SK-N-SH (cell line): ENCODE measurements at regions not wholly inside any gene's neighbourhood (a gene's known extent, or its start where the extent isn't known, plus 50 kb on each side); places are given as distances from the start of the nearest gene placed in this dataset.

ENCODE experiments used
- CTCF ChIA-PET: fragments of 300-600, 350-600 bp; formaldehyde crosslinking; extraction: SDS; loops from one replicate; lab custom pipeline; 2021; lab: Yijun Ruan, JAX
- POLR2A ChIA-PET: fragments of 350-600 bp; sonication (Branson Sonifier 250); formaldehyde crosslinking; extraction: SDS; loops from one replicate; lab custom pipeline; 2020; ENCODE audit warnings: antibody characterized with exemption, inconsistent platforms; lab: Yijun Ruan, JAX
- DNase-seq: peaks from one replicate; pipeline ENCODE4 v3.0.0; 2012
- H2AFZ ChIP-seq: fragments of 200-600 bp; sonication (generic); 2 replicates; pipeline ENCODE4 v1.8.1; 2016; ENCODE audit warnings: antibody characterized with exemption, mild to moderate bottlenecking, low read depth
- H3F3A ChIP-seq: fragments of 200-600 bp; sonication (generic); replicated peaks from 2 replicates; pipeline ENCODE3; 2016; ENCODE audit warnings: antibody characterized with exemption, mild to moderate bottlenecking; ENCODE audit not compliant: insufficient read depth
- H3K27ac ChIP-seq, 2 experiments: fragments of 200-500 bp in 1 of 2; fragments of 200-600 bp in 1 of 2; sonication (Bioruptor generic) in 1 of 2; sonication (generic), shearing (Covaris generic) in 1 of 2; 2 replicates each; pipeline versions ENCODE4 v1.5.1 to v1.6.1; 2014 to 2016; ENCODE audit warnings: low read depth in 2 of 2, inconsistent platforms in 1 of 2, low read length in 1 of 2, mild to moderate bottlenecking in 1 of 2, mixed read lengths in 1 of 2
- H3K27me3 ChIP-seq: fragments of 200-600 bp; sonication (generic), shearing (Covaris generic); 2 replicates; pipeline ENCODE4 v1.6.1; 2016; ENCODE audit warnings: mixed run types; ENCODE audit not compliant: insufficient read depth
- H3K36me3 ChIP-seq, 2 experiments: fragments of 200-500 bp in 1 of 2; fragments of 200-600 bp in 1 of 2; sonication (Bioruptor generic) in 1 of 2; sonication (generic) in 1 of 2; replicated peaks in 1 of 2; 2 replicates each; pipeline versions ENCODE3 to v1.5.1; 2014 to 2016; ENCODE audit warnings: low read length in 1 of 2, mild to moderate bottlenecking in 1 of 2; ENCODE audit not compliant: insufficient read depth in 2 of 2, control insufficient read depth in 1 of 2
- H3K4me1 ChIP-seq, 2 experiments: fragments of 200-500 bp in 1 of 2; fragments of 200-600 bp in 1 of 2; sonication (Bioruptor generic) in 1 of 2; sonication (generic), shearing (Covaris generic) in 1 of 2; 2 replicates each; pipeline versions ENCODE4 v1.5.1 to v1.6.1; 2014 to 2016; ENCODE audit warnings: low read depth in 1 of 2, low read length in 1 of 2, mixed run types in 1 of 2; ENCODE audit not compliant: insufficient read depth in 2 of 2, control insufficient read depth in 1 of 2
- H3K4me2 ChIP-seq: fragments of 200-600 bp; sonication (generic), shearing (Covaris generic); 2 replicates; pipeline ENCODE4 v1.6.1; 2017; ENCODE audit warnings: mixed run types
- H3K4me3 ChIP-seq, 2 experiments: fragments of 200-500 bp in 1 of 2; fragments of 200-600 bp in 1 of 2; sonication (Bioruptor generic) in 1 of 2; sonication (generic), shearing (Covaris generic) in 1 of 2; 2 replicates each; pipeline versions ENCODE4 v1.5.1 to v1.8.1; 2014 to 2016; ENCODE audit warnings: low read depth in 2 of 2, inconsistent platforms in 1 of 2, low read length in 1 of 2, mild to moderate bottlenecking in 1 of 2, mixed read lengths in 1 of 2, moderate library complexity in 1 of 2
- H3K79me2 ChIP-seq: fragments of 200-600 bp; sonication (generic); 2 replicates; pipeline ENCODE4 v1.8.1; 2017; ENCODE audit warnings: mild to moderate bottlenecking; ENCODE audit not compliant: insufficient read depth
- H3K9ac ChIP-seq: fragments of 200-600 bp; sonication (generic); 2 replicates; pipeline ENCODE4 v1.6.1; 2017; ENCODE audit warnings: mixed run types
- H3K9me2 ChIP-seq: fragments of 200-600 bp; sonication (generic); 2 replicates; pipeline ENCODE4 v1.6.1; 2017; ENCODE audit warnings: mixed run types
- H3K9me3 ChIP-seq: fragments of 200-600 bp; sonication (generic); 2 replicates; pipeline ENCODE4 v1.6.1; 2017; ENCODE audit warnings: mixed run types, mild to moderate bottlenecking, moderate library complexity
- H4K20me1 ChIP-seq: fragments of 200-600 bp; sonication (generic); 2 replicates; pipeline ENCODE4 v1.6.1; 2017; ENCODE audit warnings: mild to moderate bottlenecking, mixed run types; ENCODE audit not compliant: insufficient read depth
- ELF1 ChIP-seq: IDR thresholded peaks from 2 replicates; pipeline ENCODE4 v1.4.0; 2012
- EZH2phosphoT487 ChIP-seq: fragments of 200-600 bp; sonication (generic); IDR thresholded peaks from 2 replicates; pipeline ENCODE4 v1.6.1; 2017; ENCODE audit warnings: low read depth, mixed run types, mild to moderate bottlenecking, antibody characterized with exemption, moderate library complexity, borderline replicate concordance
- FOSL2 ChIP-seq: IDR thresholded peaks from 2 replicates; pipeline ENCODE4 v1.4.0; 2012; ENCODE audit warnings: low read depth, mild to moderate bottlenecking, moderate library complexity, borderline replicate concordance
- FOXM1 ChIP-seq: IDR thresholded peaks from 2 replicates; pipeline ENCODE4 v1.4.0; 2012; ENCODE audit warnings: low read depth, mild to moderate bottlenecking
- GABPA ChIP-seq: IDR thresholded peaks from 2 replicates; pipeline ENCODE4 v1.4.0; 2012; ENCODE audit warnings: low read depth, mild to moderate bottlenecking
- IRF3 ChIP-seq: fragments of 150-350 bp; IDR thresholded peaks from 2 replicates; pipeline ENCODE4 v1.6.1; 2016; ENCODE audit warnings: mild to moderate bottlenecking, low read depth, low read length
- NRF1 ChIP-seq: IDR thresholded peaks from 2 replicates; pipeline ENCODE4 v1.6.1; 2012; ENCODE audit warnings: low read depth, mild to moderate bottlenecking, low read length
- PBX3 ChIP-seq: IDR thresholded peaks from 2 replicates; pipeline ENCODE4; 2012
- POLR2AphosphoS5 ChIP-seq: IDR thresholded peaks from 2 replicates; pipeline ENCODE4 v1.6.1; 2012; ENCODE audit warnings: low read depth, low read length
- RAD21 ChIP-seq: IDR thresholded peaks from 2 replicates; pipeline ENCODE4 v1.6.1; 2012; ENCODE audit warnings: mild to moderate bottlenecking, low read length
- RCOR1 ChIP-seq: fragments of 150-350 bp; IDR thresholded peaks from 2 replicates; pipeline ENCODE4 v1.6.1; 2017; ENCODE audit warnings: antibody characterized with exemption, low read length
- TAF1 ChIP-seq: IDR thresholded peaks from 2 replicates; pipeline ENCODE4 v1.6.1; 2012; ENCODE audit warnings: low read depth, mild to moderate bottlenecking, low read length, moderate library complexity, borderline replicate concordance
- TCF12 ChIP-seq: IDR thresholded peaks from 2 replicates; pipeline ENCODE4 v1.4.0; 2012
- TEAD4 ChIP-seq: IDR thresholded peaks from 2 replicates; pipeline ENCODE4 v1.4.0; 2012; ENCODE audit warnings: mild to moderate bottlenecking, borderline replicate concordance; ENCODE audit not compliant: insufficient read depth
- USF2 ChIP-seq: fragments of 150-350 bp; IDR thresholded peaks from 2 replicates; pipeline ENCODE4 v1.6.1; 2017; ENCODE audit warnings: antibody characterized with exemption, low read length, low read depth, borderline replicate concordance
- YY1 ChIP-seq: IDR thresholded peaks from 2 replicates; pipeline ENCODE4 v1.4.0; 2012; ENCODE audit warnings: low read depth, mild to moderate bottlenecking
- WGBS: methylation state at CpG from one replicate; pipeline ENCODE4 v1.1.6; 2017; ENCODE audit warnings: low lambda C conversion rate; 5-methylcytosine and 5-hydroxymethylcytosine counted together

- H3K9ac ChIP-seq: no peak overlapping the region
- CTCF ChIA-PET: no interaction called here
- H3K4me1 ChIP-seq: no peaks in the 10 kb centered on the region
- no peak overlapping the region for H3K27ac ChIP-seq
- H3K27me3 ChIP-seq: no peaks in the 10 kb centered on the region
- H3F3A ChIP-seq: no peaks in the 10 kb centered on the region
- H4K20me1 ChIP-seq: no peaks in the 10 kb centered on the region
- H3K9me2 ChIP-seq: no peaks in the 10 kb centered on the region
- no peak for TF ChIP-seq TAF1
- TF ChIP-seq RAD21: no peak
- TF ChIP-seq FOSL2: no peak
- TF ChIP-seq IRF3: no peak
- TF ChIP-seq USF2: no peak
- TF ChIP-seq GABPA: no peak
- TF ChIP-seq POLR2AphosphoS5: no peak
- no peak for TF ChIP-seq PBX3
- no peak for TF ChIP-seq TEAD4
- no peak for TF ChIP-seq NRF1
- TF ChIP-seq TCF12: no peak
- TF ChIP-seq RCOR1: no peak
- TF ChIP-seq ELF1: no peak
- H3K9me3 ChIP-seq: no peaks in the 10 kb centered on the region
- no peaks in the 10 kb centered on the region for H3K36me3 ChIP-seq
- no peak overlapping the region for H2AFZ ChIP-seq
- no peak overlapping the region for H3K4me2 ChIP-seq
- no peaks in the 10 kb centered on the region for H3K79me2 ChIP-seq
- no peak for DNase-seq
- no peak overlapping the region for H3K4me3 ChIP-seq
- WGBS: 10% methylated on average over 2 of the region's 2 CpGs
- POLR2A ChIA-PET: no interaction called here
Observed at GRCh38 chr4:171719691-171720090, 93.5 kb upstream of the GALNTL6 start.

- no peaks in the 10 kb centered on the region for H3F3A ChIP-seq
- H3K9ac ChIP-seq: no peak overlapping the region
- POLR2A ChIA-PET: no interaction called here
- no peak overlapping the region for H2AFZ ChIP-seq
- DNase-seq: no peak
- CTCF ChIA-PET: no interaction called here
- 49% methylated on average over 2 of the region's 2 CpGs for WGBS
- no peaks in the 10 kb centered on the region for H3K4me1 ChIP-seq
- H3K36me3 ChIP-seq: no peaks in the 10 kb centered on the region
- no peaks in the 10 kb centered on the region for H3K9me2 ChIP-seq
- H3K4me3 ChIP-seq: no peak overlapping the region
- H3K4me2 ChIP-seq: no peak overlapping the region
- TF ChIP-seq FOXM1 (no peak), FOSL2 (no peak), RAD21 (no peak), IRF3 (no peak), YY1 (no peak), EZH2phosphoT487 (no peak), GABPA (no peak)
- H3K27ac ChIP-seq: no peak overlapping the region
- no peaks in the 10 kb centered on the region for H3K9me3 ChIP-seq
- H3K79me2 ChIP-seq: no peaks in the 10 kb centered on the region
- H3K27me3 ChIP-seq: no peaks in the 10 kb centered on the region
- H4K20me1 ChIP-seq: no peaks in the 10 kb centered on the region
Observed at GRCh38 chr4:171718665-171719064, 94.5 kb upstream of the GALNTL6 start.
